IMR-90 (cell line): ENCODE measurements at regions not wholly inside any gene's neighbourhood (a gene's known extent, or its start where the extent isn't known, plus 50 kb on each side); places are given as distances from the start of the nearest gene placed in this dataset.

Experiments
- ATAC-seq: fragments of 200-7000 bp; cut with Tn5 transposase; 2 replicates; pipeline ENCODE4 v1.9.1; 2020; ENCODE audit warnings: low read depth, mild to moderate bottlenecking, moderate library complexity
- BruUV-seq: library from RNA; stranded (reverse); fragments of 400-500 nt; replicated peaks from 2 replicates; lab custom pipeline; 2021; lab: Mats Ljungman, UMichigan
- CTCF ChIA-PET: fragments of 300-600 bp; formaldehyde crosslinking; extraction: SDS; loops from one replicate; lab custom pipeline; 2021; ENCODE audit warnings: antibody characterized with exemption; lab: Yijun Ruan, JAX
- POLR2A ChIA-PET: fragments of 300-600 bp; sonication (Branson Sonifier 250); formaldehyde crosslinking; loops from one replicate; lab custom pipeline; 2022; ENCODE audit warnings: antibody characterized with exemption; ENCODE audit not compliant: unreplicated experiment; lab: Charles Lee
- DNase-seq: peaks from one replicate; pipeline ENCODE4 v3.0.0; 2013
- H2AFZ ChIP-seq: replicated peaks from 2 replicates; pipeline ENCODE3; 2013; ENCODE audit warnings: low read length, mild to moderate bottlenecking; ENCODE audit not compliant: poor library complexity
- H2AK5ac ChIP-seq: 2 replicates; pipeline ENCODE4 v1.6.1; 2013; ENCODE audit warnings: low read depth, low read length, inconsistent platforms
- H2AK9ac ChIP-seq: replicated peaks from 2 replicates; pipeline ENCODE3; 2013; ENCODE audit warnings: mild to moderate bottlenecking, low read depth, low read length, moderate library complexity; ENCODE audit not compliant: poor library complexity
- H2BK120ac ChIP-seq: 2 replicates; pipeline ENCODE4 v1.6.1; 2013; ENCODE audit warnings: low read depth, low read length, inconsistent platforms
- H2BK15ac ChIP-seq: 3 replicates; pipeline ENCODE4 v1.6.1; 2013; ENCODE audit warnings: low read depth, low read length, inconsistent platforms
- H2BK20ac ChIP-seq: 2 replicates; pipeline ENCODE4 v1.6.1; 2013; ENCODE audit warnings: low read depth, mild to moderate bottlenecking, inconsistent platforms, low read length, moderate library complexity
- H2BK5ac ChIP-seq: 2 replicates; pipeline ENCODE4 v1.6.1; 2013; ENCODE audit warnings: mild to moderate bottlenecking, low read depth, low read length, inconsistent platforms; ENCODE audit not compliant: poor library complexity, severe bottlenecking
- H3K14ac ChIP-seq: replicated peaks from 2 replicates; pipeline ENCODE4 v1.6.1; 2013; ENCODE audit warnings: low read depth, low read length, inconsistent platforms
- H3K18ac ChIP-seq: 2 replicates; pipeline ENCODE4 v1.6.1; 2013; ENCODE audit warnings: low read depth, low read length, control low read depth
- H3K23ac ChIP-seq: 2 replicates; pipeline ENCODE4 v1.6.1; 2013; ENCODE audit warnings: low read depth, low read length, inconsistent platforms
- H3K27ac ChIP-seq: 2 replicates; pipeline ENCODE4 v1.5.1; 2013; ENCODE audit warnings: mild to moderate bottlenecking, control low read depth, low read length; ENCODE audit not compliant: insufficient read depth
- H3K27me3 ChIP-seq: 2 replicates; pipeline ENCODE4 v1.6.1; 2013; ENCODE audit warnings: low read length; ENCODE audit not compliant: control insufficient read depth, insufficient read depth
- H3K36me3 ChIP-seq: 2 replicates; pipeline ENCODE4 v1.6.1; 2013; ENCODE audit warnings: low read length, mixed read lengths; ENCODE audit not compliant: control insufficient read depth, insufficient read depth
- H3K4ac ChIP-seq: 2 replicates; pipeline ENCODE4 v1.6.1; 2013; ENCODE audit warnings: low read depth, low read length, inconsistent platforms
- H3K4me1 ChIP-seq: 2 replicates; pipeline ENCODE4 v1.6.1; 2013; ENCODE audit warnings: low read length, mixed read lengths; ENCODE audit not compliant: control insufficient read depth, insufficient read depth
- H3K4me2 ChIP-seq: 2 replicates; pipeline ENCODE4 v1.6.1; 2013; ENCODE audit warnings: low read depth, mild to moderate bottlenecking, control low read depth, low read length, moderate library complexity
- H3K4me3 ChIP-seq: 2 replicates; pipeline ENCODE4 v1.5.1; 2013; ENCODE audit warnings: low read depth, mild to moderate bottlenecking, control low read depth, low read length, moderate library complexity; ENCODE audit not compliant: insufficient read depth
- H3K56ac ChIP-seq: 2 replicates; pipeline ENCODE4 v1.6.1; 2013; ENCODE audit warnings: low read length, inconsistent platforms; ENCODE audit not compliant: insufficient read depth; ENCODE audit errors: extremely low read depth
- H3K79me1 ChIP-seq, 2 experiments: 2 replicates each; pipeline ENCODE4 v1.6.1; 2013; ENCODE audit warnings: low read length in 2 of 2, inconsistent platforms in 1 of 2, low read depth in 1 of 2
- H3K9ac ChIP-seq: 2 replicates; pipeline ENCODE4 v1.6.1; 2013; ENCODE audit warnings: low read depth, low read length, control low read depth
- H3K9me1 ChIP-seq: 2 replicates; pipeline ENCODE4 v1.6.1; 2013; ENCODE audit warnings: low read length, inconsistent platforms; ENCODE audit not compliant: insufficient read depth
- H3K9me3 ChIP-seq: 2 replicates; pipeline ENCODE4 v1.6.1; 2013; ENCODE audit warnings: low read length; ENCODE audit not compliant: control insufficient read depth, insufficient read depth
- H4K20me1 ChIP-seq: 2 replicates; pipeline ENCODE4 v1.6.1; 2013; ENCODE audit warnings: low read length, inconsistent platforms; ENCODE audit not compliant: insufficient read depth
- H4K5ac ChIP-seq: 2 replicates; pipeline ENCODE4 v1.6.1; 2013; ENCODE audit warnings: mild to moderate bottlenecking, low read depth, low read length, control low read depth
- H4K8ac ChIP-seq, 2 experiments: 2 replicates each; pipeline ENCODE4 v1.6.1; 2013; ENCODE audit warnings: low read depth in 2 of 2, low read length in 2 of 2, control low read depth in 1 of 2, inconsistent platforms in 1 of 2
- H4K91ac ChIP-seq: 2 replicates; pipeline ENCODE4 v1.6.1; 2013; ENCODE audit warnings: low read depth, low read length, inconsistent platforms; ENCODE audit not compliant: insufficient read depth
- BHLHE40 ChIP-seq: fragments of 150-350 bp; IDR thresholded peaks from 2 replicates; pipeline ENCODE4 v1.6.1; 2016; ENCODE audit warnings: mild to moderate bottlenecking, low read depth, low read length
- CEBPB ChIP-seq: IDR thresholded peaks from 2 replicates; pipeline ENCODE4 v1.6.1; 2012; ENCODE audit warnings: low read depth, low read length, improper control_type of control experiment
- CHD1 ChIP-seq: IDR thresholded peaks from 2 replicates; pipeline ENCODE4 v1.6.1; 2012; ENCODE audit warnings: low read depth, low read length, improper control_type of control experiment
- CTCF ChIP-seq: conservative IDR thresholded peaks from 2 replicates; pipeline ENCODE4 v1.5.1; 2012; ENCODE audit warnings: mild to moderate bottlenecking, low read depth, low read length, improper control_type of control experiment
- ELK1 ChIP-seq: fragments of 150-350 bp; IDR thresholded peaks from 2 replicates; pipeline ENCODE4 v1.6.1; 2016; ENCODE audit warnings: low read depth, mild to moderate bottlenecking, low read length, moderate library complexity, borderline replicate concordance
- FOS ChIP-seq: fragments of 150-350 bp; IDR thresholded peaks from 2 replicates; pipeline ENCODE4 v1.6.1; 2016; ENCODE audit warnings: low read depth, low read length
- MAFK ChIP-seq: IDR thresholded peaks from 2 replicates; pipeline ENCODE4 v1.6.1; 2012; ENCODE audit warnings: low read depth, low read length, improper control_type of control experiment
- MAZ ChIP-seq: IDR thresholded peaks from 2 replicates; pipeline ENCODE4 v1.6.1; 2012; ENCODE audit warnings: low read depth, mild to moderate bottlenecking, low read length, improper control_type of control experiment, moderate library complexity, borderline replicate concordance
- MXI1 ChIP-seq: IDR thresholded peaks from 2 replicates; pipeline ENCODE4 v1.6.1; 2012; ENCODE audit warnings: low read depth, mild to moderate bottlenecking, low read length, moderate library complexity, borderline replicate concordance
- NFE2L2 ChIP-seq: fragments of 150-350 bp; IDR thresholded peaks from 2 replicates; pipeline ENCODE4 v1.6.1; 2016; ENCODE audit warnings: low read depth, mild to moderate bottlenecking, low read length
- POLR2A ChIP-seq: IDR thresholded peaks from 2 replicates; pipeline ENCODE4 v1.6.1; 2012; ENCODE audit warnings: mild to moderate bottlenecking, low read depth, low read length
- RAD21 ChIP-seq: IDR thresholded peaks from 2 replicates; pipeline ENCODE4 v1.6.1; 2012; ENCODE audit warnings: low read length, improper control_type of control experiment
- RCOR1 ChIP-seq: IDR thresholded peaks from 2 replicates; pipeline ENCODE4 v1.6.1; 2012; ENCODE audit warnings: mild to moderate bottlenecking, low read length, improper control_type of control experiment; ENCODE audit not compliant: insufficient replicate concordance
- RFX5 ChIP-seq: IDR thresholded peaks from 2 replicates; pipeline ENCODE4 v1.8.0; 2012; ENCODE audit warnings: low read depth, mild to moderate bottlenecking, low read length, moderate library complexity
- SMC3 ChIP-seq: fragments of 150-350 bp; IDR thresholded peaks from 2 replicates; pipeline ENCODE4 v1.6.1; 2016; ENCODE audit warnings: low read depth, mild to moderate bottlenecking, antibody characterized with exemption, low read length, moderate library complexity
- USF2 ChIP-seq: fragments of 150-350 bp; IDR thresholded peaks from 2 replicates; pipeline ENCODE4 v1.6.1; 2017; ENCODE audit warnings: mild to moderate bottlenecking, antibody characterized with exemption, low read length, low read depth
- WGBS, 2 experiments: methylation state at CpG; one replicate each; pipeline versions ENCODE4 v1.1.5 to v1.1.7; 2013; ENCODE audit warnings: missing lambda C conversion rate in 2 of 2; ENCODE audit not compliant: insufficient read length in 1 of 2; ENCODE audit errors: extremely low coverage in 2 of 2; 5-methylcytosine and 5-hydroxymethylcytosine counted together
- dilution Hi-C: fragments of 300-500 bp; cut with HindIII; formaldehyde crosslinking; loops from one replicate; pipeline ENCODE4 v1.14.3; 2018; ENCODE audit warnings: low sequenced_read_pairs; ENCODE audit not compliant: unreplicated experiment
- in situ Hi-C: fragments of 300-500 bp; cut with MboI; formaldehyde crosslinking; loops from 3 replicates; pipeline ENCODE4 v1.14.3; 2019; ENCODE audit warnings: low sequenced_read_pairs, inconsistent platforms, mixed read lengths
- intact Hi-C: fragments of 100-400 bp; cut with micrococcal nuclease; formaldehyde crosslinking; loops from 2 replicates; pipeline ENCODE4 v1.10.0; 2022

- no peak overlapping the region for H3K27ac ChIP-seq
- TF ChIP-seq BHLHE40: no peak
- no peak for TF ChIP-seq RCOR1
- no peak for TF ChIP-seq SMC3
- TF ChIP-seq NFE2L2: no peak
- no peak for TF ChIP-seq CHD1
- no peak for TF ChIP-seq MAZ
- no peak for TF ChIP-seq MXI1
- no peak for TF ChIP-seq RFX5
- no peak for TF ChIP-seq CEBPB
- no peak for TF ChIP-seq RAD21
- TF ChIP-seq MAFK: no peak
- no peak for TF ChIP-seq ELK1
- no peak for TF ChIP-seq CTCF
- TF ChIP-seq USF2: no peak
- TF ChIP-seq FOS: no peak
- TF ChIP-seq POLR2A: no peak
- no peak overlapping the region for H3K4me2 ChIP-seq
- no peak overlapping the region for H3K14ac ChIP-seq
- H3K9me3 ChIP-seq: no peaks in the 10 kb centered on the region
- no peak overlapping the region for H4K5ac ChIP-seq
- no peaks in the 10 kb centered on the region for H4K20me1 ChIP-seq
- 50% methylated on average over 1 of the region's 3 CpGs; no CpG with 5 or more reads in 1 of the 2 experiments for WGBS, 2 experiments
- H2AFZ ChIP-seq: no peak overlapping the region
- intact Hi-C loops (no loop called here), in situ Hi-C loops (no loop called here), dilution Hi-C loops (no loop called here)
- H4K91ac ChIP-seq: no peak overlapping the region
- H3K18ac ChIP-seq: no peak overlapping the region
- POLR2A ChIA-PET: no interaction called here
- no peak overlapping the region for H2AK5ac ChIP-seq
- H2BK15ac ChIP-seq: no peak overlapping the region
- H2BK5ac ChIP-seq: no peak overlapping the region
- ATAC-seq: no peak
- no peak overlapping the region for H2BK20ac ChIP-seq
- CTCF ChIA-PET: no interaction called here
- no peak overlapping the region for H3K56ac ChIP-seq
- H3K27me3 ChIP-seq: no peaks in the 10 kb centered on the region
- no peak overlapping the region for H3K4me3 ChIP-seq
- DNase-seq: no peak
- H3K23ac ChIP-seq: no peak overlapping the region
- H2BK120ac ChIP-seq: no peak overlapping the region
- H3K36me3 ChIP-seq: no peaks in the 10 kb centered on the region
- no peaks in the 10 kb centered on the region for H3K79me1 ChIP-seq
- no peak overlapping the region for H4K8ac ChIP-seq
- no peak overlapping the region for H2AK9ac ChIP-seq
- no peak overlapping the region for H3K9ac ChIP-seq
- no peaks in the 10 kb centered on the region for H3K9me1 ChIP-seq
- no peaks in the 10 kb centered on the region for H3K4me1 ChIP-seq
- H3K4ac ChIP-seq: no peak overlapping the region
- BruUV-seq: no TSS peak
Observed at GRCh38 chr9:105886136-105886535, 191.8 kb downstream of the TMEM38B start.
